HG03175 (cell line): ENCODE measurements at regions not wholly inside any gene's neighbourhood (a gene's known extent, or its start where the extent isn't known, plus 50 kb on each side); places are given as distances from the start of the nearest gene placed in this dataset.

ENCODE experiments used
- ATAC-seq: cut with Tn5 transposase; IDR thresholded peaks from one replicate; pipeline ENCODE4 v1.9.1; 2021; ENCODE audit warnings: mild to moderate bottlenecking, moderate library complexity; ENCODE audit not compliant: unreplicated experiment

DNA sequence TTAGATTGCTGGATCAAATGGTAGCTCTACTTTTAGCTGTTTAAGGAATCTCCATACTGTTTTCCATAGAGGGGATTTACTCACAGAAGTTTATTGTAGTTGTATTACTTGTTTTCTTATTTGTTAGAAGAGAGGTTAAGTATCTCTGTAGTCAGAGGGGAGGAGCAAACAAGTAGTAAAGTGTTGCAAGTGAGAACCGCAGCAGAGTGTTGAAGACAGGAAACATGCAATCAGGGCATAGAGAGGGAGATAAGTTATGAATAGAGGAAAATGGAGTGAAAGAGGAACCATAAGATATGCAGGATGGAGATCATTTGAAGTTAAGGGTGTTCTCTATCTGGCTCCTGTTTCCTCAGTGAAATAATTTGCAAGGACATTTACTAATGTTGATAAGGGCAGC, 331.4 kb upstream of the TMEM229A start:
- ATAC-seq = no peak

DNA sequence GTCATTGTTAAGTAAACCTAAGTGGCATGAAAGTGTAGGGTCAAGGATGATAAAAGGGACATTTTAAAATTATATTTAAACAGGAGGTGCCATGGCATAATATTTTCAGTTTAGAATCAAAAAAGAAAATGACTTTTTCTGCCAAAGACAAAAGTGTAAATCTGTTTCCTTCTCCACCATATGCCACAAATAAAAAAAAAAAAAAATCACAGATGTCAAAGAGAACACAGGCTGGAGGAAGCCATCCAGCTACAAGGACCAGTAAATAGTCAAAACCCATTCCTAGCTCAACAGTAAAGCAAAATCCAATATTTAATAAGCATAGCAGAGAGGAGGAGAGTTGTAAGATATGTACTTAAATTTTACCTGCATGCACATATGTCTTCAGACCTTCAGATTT, 321.3 kb upstream of the TMEM229A start:
- no peak for ATAC-seq

DNA sequence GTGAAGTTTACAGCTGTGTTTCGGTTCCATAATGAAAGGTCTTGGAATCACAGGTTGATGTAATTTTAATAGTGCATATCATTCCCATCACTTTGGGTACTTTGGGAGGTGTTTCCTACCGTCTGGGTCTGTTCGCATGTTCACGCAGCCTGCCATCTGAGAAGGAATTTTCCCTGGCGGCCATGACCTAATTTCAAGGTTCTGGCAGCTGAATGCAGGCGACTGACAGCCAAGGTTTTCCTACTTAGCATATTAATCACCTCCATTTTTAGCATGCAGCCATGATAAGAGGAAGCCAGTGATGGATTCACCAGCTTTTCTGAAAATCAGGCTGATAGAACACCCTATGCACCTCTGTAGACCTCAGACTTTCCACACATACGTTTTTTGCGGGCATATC, 319.1 kb upstream of the TMEM229A start:
- ATAC-seq = no peak

DNA sequence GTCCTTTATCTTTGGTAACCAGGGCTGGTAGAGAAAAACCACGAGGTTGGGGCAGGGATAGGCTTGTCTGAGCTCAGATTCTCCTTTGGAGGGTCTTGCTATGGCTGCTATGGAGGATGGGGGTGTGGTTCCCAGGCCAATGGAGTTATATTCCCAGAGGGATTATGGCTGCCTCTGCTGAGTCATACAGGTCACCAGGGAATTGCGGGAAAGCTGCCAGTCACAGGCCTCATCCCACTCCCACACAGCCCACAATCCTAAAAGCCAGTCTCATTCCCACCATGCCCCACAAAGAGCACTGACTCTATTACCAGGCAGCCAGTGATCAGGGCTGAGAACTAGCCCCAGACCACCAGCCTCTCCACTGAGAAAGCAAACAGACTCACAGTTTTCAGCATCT, 316.6 kb upstream of the TMEM229A start:
- no peak for ATAC-seq

DNA sequence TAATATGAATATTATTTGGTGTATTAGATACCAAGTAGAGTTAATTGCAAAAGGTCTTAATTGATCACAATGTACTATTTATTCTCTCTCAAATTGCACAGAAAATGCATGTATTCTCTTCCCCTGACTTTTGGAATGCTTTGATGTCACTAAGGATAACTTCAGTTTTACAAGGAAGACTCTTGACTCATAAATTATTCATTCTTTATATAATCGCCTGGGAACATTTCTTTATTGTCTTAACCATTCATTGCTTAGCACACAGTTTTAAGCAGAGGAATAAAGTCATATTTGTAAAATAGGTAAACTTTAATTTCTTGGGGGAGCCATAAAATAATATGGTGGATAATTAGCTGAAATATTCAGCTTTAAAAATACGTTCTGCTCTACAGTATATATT, 306.0 kb upstream of the TMEM229A start:
- ATAC-seq = no peak

DNA sequence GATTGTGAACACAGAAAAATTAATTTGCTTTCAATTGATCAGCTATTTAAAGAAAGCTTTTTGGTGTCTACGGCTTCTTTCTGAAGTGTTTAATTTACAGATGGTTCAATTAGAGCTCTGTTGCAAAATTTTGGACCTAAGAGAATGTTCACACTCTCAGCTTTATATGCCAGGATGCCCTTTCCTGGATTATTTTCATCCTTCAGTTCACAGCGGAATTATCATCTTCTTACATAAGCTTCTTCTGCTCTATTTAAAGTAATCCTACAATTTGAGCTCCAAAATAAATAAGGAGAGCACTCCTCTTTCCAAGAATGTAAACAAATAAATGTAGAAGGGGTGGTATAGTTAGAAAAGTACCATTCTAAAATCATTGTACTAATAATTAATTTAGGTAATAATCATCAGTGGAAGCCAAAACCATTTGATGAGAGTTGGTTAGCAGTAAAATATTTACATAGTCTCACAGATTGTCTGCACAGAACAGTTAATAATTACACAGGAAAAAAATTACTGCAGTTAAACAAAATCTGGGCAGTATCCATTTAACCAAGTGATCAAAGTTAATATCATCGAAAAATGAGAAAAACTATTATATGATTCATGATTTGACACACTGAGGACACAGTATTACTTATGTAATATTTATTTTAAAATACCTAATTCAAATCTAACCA, 298.0 kb upstream of the TMEM229A start:
- ATAC-seq = no peak

DNA sequence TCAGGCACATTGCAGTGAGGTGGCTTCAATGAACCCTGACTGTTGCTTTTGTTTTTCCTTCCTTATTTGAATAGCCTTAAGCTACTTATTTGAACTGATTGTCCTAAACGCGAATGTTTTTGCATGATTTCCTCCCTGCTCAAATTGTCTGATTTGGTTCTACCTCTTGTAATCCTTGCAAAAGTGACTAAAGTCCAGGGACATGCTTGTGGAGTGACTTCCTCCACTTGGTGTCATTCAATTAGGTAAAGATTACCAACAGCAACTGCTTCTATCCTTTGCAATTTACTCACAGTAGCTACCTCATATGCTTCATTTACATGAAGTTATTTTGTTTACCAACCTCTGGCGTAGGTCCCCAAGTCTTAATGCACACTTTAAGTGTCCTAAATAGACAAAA, 295.9 kb upstream of the TMEM229A start:
- ATAC-seq = no peak

DNA sequence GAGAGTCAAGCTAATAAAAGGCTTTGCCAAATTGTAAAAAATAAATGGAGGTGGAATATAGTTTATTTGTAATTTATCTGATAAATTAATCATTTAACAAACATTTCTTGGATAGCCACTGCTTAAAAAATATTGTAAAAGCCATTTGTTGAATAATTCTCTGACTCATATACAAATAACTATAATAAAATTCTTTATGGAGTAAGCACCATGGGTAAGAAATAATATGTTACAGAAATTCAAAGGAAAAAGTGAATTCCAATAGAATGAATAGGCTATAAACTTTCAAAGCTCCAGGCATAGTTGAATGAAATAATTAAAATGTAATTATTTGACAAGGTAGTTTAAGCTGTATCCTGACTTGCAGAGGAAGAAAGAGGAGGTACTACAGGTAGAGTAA, 291.4 kb upstream of the TMEM229A start:
- ATAC-seq = no peak

DNA sequence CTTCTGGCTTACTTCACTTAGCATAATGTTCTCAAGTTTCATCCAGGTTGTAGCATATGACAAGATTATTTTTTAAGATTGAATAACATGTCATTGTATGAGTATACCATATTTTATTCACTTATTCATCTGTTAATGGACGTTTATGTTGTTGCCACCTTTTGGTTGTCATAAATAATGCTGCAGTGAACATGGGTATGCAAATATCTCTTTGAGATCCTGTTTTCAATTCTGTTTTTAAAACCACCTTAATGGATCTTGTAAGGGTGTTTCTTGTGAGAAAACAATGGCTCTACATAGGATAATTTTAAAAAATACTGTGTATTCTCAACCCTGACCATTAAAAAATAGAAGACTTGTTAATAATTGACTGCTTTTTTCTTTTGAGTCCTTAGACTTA, 290.7 kb upstream of the TMEM229A start:
- ATAC-seq = no peak

DNA sequence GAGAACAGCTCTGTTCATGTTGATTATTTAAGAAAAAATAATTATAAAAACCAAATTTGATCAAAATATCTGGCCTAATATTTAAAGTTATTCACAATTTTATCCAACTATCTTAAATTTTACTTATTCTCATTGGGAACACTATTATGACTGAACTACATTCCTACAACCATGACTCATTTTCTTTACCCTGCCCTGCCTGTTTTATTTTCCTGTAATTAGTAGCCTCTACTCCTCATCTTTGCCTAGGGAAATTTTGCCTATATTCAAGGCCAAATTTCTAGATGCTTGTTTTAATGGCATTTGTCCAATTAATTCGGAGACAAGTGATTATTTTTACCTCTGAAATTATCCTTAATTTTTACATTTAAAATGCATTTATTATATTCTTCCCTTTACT, 289.7 kb upstream of the TMEM229A start:
- no peak for ATAC-seq

DNA sequence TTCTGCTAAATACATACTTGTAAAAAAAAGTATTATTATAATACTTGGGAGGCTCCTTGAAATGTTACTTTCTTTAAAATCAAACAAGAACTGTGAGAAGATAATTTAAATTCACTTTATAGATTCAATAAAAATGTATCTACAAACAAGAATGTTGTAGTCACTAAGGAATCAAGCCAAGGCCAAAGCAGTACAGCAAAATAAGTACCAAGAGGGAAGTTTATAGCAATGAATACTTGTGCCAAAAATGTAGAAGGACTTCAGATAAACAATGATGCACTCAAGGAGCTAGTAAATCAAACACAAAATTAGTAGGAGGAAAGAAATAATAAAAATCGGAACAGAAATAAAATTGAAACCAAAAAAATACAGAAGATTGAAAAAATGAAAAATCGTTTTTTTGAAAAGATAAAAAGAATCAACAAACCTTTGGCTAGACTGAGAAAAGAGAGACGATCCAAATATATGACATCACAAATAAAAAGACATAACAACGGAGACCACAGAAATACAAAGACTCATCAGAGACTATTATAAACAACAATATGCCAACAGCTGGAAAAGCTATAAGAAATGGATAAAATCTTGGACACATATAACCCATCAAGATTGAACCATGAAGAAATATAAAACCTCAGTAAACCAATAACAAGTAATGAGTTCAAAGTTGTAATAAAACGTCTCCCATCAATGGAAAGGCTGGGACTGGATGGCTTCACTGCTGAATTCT, 286.0 kb upstream of the TMEM229A start:
- no peak for ATAC-seq

DNA sequence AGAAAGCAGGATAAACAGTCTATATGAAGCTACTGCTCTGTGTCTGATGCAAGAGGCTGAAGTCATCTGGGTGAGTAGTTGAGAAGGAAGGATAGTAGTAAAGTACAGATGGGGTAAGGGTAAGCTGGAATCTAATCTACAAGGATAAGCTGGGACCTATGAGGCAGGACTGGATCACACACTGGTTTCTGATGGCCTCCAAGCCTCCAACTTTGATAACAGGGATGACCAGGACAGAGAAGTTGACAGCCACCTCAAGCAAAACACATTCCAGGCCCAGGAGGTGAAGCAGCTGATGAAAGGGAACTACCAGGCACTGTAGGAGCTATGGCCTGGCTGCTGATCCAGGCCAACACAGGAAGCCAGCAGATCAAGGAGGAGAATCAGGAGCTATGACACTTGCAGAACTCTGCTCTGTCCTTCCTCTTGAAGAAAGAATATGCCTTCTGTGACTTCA, 278.1 kb upstream of the TMEM229A start:
- ATAC-seq = no peak

DNA sequence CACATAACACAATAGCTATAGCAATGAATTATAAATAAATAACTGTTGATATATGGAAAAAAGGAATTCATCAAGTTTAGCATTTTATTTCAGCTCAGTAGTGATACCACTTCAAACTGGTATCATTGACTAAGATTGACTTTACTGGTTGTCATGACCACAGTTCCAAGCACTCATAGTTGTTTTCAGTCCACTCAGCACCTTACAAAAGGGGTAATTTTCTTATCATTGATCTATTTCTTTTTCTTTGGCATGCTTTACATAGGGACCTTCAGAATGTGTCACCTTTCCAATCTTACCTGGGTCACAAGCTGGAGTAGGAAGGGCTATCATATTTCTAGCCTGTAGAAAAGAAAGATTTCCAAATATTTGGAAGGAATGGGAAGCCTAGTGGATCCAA, 275.5 kb upstream of the TMEM229A start:
- no peak for ATAC-seq

DNA sequence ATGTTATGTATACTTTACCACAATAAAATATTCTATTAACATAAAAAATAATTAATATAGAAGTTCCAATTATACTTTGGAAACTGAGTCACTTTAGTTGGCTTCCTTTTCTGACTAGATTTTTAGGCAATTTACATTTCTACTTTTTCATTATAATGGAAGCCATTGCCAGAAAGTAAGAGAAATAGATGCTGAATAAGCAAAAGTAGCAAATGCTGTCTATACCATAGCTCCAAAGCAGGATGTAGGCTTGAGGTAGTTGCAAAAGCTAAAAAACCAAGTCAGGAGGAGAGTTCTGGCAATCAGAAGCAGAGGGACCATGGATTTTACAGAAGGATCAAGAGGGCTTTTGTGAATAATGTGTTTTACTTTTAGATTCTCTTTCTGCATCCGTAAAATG, 262.4 kb upstream of the TMEM229A start:
- ATAC-seq = no peak

DNA sequence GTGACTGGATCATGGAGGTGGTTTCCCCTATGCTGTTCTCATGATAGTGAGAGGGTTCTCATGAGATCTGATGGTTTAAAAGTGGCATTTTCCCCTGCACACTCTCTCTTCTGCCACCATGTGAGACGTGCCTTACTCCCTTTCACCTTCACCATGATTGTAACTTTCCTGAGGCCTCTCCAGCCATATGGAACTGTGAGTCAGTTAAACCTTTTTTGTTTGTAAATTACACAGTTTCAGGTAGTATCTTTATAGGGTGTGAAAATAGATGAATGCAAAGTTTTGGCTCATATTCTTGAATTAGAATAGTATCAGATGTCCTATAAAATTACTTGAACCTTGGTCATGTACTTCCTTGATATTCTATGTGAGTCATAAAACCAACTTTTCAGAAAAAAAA, 252.1 kb upstream of the TMEM229A start:
- no peak for ATAC-seq

DNA sequence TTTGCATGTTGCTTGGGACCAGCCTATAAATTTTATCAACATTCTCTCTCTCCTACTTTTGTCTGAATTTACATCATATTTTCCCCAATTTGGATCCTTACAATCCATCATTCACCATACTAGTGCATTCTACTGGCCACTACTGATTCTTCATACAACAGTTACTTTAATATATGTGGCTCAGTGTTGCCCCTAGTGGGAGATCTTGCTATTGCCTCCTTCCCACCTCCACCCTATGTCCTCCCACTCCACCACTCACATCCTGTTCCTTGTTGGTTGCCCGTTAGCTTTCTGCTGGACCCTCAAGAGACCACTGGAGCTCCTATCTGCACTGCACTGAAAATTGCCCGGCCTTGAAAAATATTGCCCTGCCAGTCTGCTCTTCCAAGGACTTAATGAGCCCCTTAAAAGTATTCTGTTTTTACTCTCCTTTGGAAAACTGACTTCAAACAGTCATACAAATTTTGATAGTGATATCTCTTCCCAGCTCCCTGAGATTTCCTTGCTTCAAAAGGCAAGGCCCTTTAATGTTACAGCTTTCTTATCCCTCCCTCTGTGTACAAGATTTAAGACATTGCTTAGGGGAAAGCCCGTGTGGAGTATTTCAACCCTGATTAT, 243.2 kb upstream of the TMEM229A start:
- ATAC-seq = peak; percentile 96

DNA sequence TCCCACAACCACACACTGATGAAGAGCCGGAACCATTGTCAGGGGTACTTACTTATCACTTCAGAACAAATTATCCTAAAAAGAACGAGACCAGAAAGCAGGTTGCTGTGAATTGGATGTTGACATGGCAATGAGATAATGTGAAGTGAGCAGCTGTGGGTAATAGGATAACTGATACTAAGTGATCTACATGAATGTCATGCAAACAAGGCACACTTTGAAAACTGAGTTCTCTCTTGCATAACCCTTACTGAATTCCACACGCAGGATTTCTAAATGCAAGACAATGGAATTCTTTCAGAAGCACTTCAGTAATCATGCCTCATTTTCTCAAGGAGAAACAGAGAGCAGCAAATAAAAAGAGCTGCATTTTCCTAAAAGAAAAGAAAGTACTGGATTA, 242.5 kb upstream of the TMEM229A start:
- ATAC-seq = no peak

DNA sequence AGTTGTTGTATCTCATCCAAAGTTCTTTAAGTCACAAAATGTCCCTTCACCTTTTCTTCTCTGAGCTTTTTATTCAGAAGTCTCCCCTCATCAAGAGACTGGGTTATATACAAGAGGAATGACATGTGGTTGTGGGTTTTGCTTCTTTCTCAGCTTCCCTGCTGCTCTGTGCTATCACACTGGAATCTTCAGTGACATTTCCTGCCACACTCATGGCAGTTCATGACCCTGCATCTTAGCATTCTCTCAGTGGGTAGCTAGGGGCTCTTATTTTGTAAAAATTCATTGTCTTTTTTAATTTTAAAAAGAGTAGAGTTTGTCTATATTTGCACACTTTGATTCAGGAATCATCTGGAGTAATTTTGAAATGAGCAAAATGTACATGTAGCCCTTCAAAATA, 236.9 kb upstream of the TMEM229A start:
- no peak for ATAC-seq

DNA sequence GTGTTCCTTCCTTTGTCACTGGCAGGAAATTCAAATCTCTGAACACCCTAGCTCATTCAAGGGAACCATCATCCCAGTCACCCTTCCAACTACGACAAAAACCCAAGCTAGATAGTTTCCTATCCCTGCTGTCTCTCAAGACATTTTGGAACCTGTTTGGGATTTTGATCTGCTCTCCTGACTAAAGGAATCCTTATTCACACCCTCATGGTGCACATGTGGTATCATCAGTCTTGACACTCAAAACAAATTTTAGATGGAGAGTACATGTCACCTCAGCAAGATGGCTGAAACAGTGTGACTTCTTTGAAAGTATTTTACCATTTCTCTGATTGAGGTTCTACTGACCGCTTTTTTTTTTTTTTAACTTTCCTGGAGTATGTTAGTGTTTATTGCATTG, 234.3 kb upstream of the TMEM229A start:
- no peak for ATAC-seq

DNA sequence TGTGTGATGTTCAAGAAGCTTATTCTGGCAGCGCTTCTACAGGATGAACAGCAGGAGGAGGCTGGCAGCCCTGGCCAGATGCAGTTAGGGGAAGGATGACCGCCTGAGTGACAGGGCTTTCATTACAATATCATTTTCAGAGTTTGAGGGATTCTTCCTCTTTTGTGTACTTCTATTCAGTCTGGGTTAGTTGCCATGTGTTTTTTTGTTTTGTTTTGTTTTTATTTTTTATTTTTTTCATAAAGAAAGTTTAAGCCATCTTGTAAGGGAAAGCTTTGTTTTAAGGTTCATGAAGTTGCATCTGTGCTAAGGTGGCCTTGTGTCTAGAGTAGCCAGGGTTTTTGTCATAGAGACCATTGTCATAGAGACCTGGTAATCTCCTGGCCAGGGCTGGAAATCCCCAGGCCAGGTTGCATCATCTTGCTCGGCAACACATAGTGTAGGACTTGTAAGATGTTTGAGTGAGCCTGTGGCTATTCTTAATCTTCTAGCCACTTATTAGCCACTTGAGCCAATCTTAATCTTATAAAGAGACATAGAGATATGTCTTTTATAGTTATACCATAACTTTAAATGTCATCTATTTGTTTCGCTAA, 230.5 kb upstream of the TMEM229A start:
- ATAC-seq = peak; percentile 80

DNA sequence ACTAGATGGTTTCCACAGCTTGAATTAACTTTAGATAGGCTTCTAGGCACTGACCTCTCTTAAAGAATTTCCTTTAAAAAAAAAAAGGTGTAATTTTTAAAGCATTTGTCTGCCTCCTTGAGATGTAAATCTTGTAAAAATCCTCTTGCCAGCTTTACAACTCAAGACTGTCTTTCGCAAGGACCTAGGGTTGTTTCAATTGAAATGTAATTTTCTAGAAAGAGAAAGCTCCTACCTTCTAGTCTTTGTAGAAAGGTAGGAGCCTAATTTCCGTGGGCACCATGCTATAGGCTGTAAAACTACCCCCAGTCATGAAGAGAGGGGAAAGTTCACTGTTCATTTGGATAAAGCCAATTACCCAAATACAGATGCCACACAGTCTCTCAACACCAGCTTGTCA, 228.8 kb upstream of the TMEM229A start:
- ATAC-seq = no peak
